H1 (cell line): ENCODE measurements at regions not wholly inside any gene's neighbourhood (a gene's known extent, or its start where the extent isn't known, plus 50 kb on each side); places are given as distances from the start of the nearest gene placed in this dataset.

Experiments used
- CTCF ChIA-PET: fragments of 300-600 bp; sonication (Branson Sonifier 250); formaldehyde crosslinking; loops from one replicate; lab custom pipeline; 2021; ENCODE audit not compliant: partially characterized antibody; lab: Charles Lee
- POLR2A ChIA-PET: fragments of 300-600 bp; sonication (Branson Sonifier 250); formaldehyde crosslinking; loops from one replicate; lab custom pipeline; 2021; ENCODE audit warnings: inconsistent platforms; ENCODE audit not compliant: partially characterized antibody; lab: Charles Lee
- DNase-seq, 2 experiments: peaks; one replicate each; pipeline versions ENCODE4 v3.0.0 to v3.0.0-alpha.2; 2010 to 2022; ENCODE audit warnings: low spot score in 2 of 2, low read depth in 1 of 2, mixed read lengths in 1 of 2
- FAIRE-seq: peaks from 2 replicates; lab custom pipeline; 2011; peaks lifted over from hg19 to GRCh38; lab: Jason Lieb, UNC
- H2AFZ ChIP-seq: 2 replicates; pipeline ENCODE4 v1.8.1; 2012; ENCODE audit warnings: low read length, inconsistent platforms
- H2AK5ac ChIP-seq: 2 replicates; pipeline ENCODE4 v1.6.1; 2013; ENCODE audit warnings: low read depth, low read length
- H2BK120ac ChIP-seq: replicated peaks from 2 replicates; pipeline ENCODE3; 2013; ENCODE audit warnings: low read depth, low read length, inconsistent platforms
- H2BK12ac ChIP-seq: 2 replicates; pipeline ENCODE4 v1.6.1; 2013; ENCODE audit warnings: low read depth, low read length
- H2BK15ac ChIP-seq: 2 replicates; pipeline ENCODE4 v1.6.1; 2013; ENCODE audit warnings: low read length
- H2BK20ac ChIP-seq: 2 replicates; pipeline ENCODE4 v1.6.1; 2013; ENCODE audit warnings: low read length
- H2BK5ac ChIP-seq: 2 replicates; pipeline ENCODE4 v1.6.1; 2013; ENCODE audit warnings: low read depth, low read length
- H3K14ac ChIP-seq: 2 replicates; pipeline ENCODE4 v1.6.1; 2013; ENCODE audit warnings: inconsistent platforms; ENCODE audit not compliant: insufficient read length
- H3K18ac ChIP-seq: 2 replicates; pipeline ENCODE4 v1.6.1; 2013; ENCODE audit warnings: low read length; ENCODE audit errors: extremely low read depth
- H3K23ac ChIP-seq: 2 replicates; pipeline ENCODE4 v1.6.1; 2013; ENCODE audit warnings: inconsistent platforms; ENCODE audit not compliant: insufficient read length
- H3K23me2 ChIP-seq: 2 replicates; pipeline ENCODE4 v1.6.1; 2013; ENCODE audit warnings: low read depth, low read length
- H3K27ac ChIP-seq: 2 replicates; pipeline ENCODE4 v1.6.1; 2011; ENCODE audit warnings: low read depth, low read length, inconsistent platforms
- H3K27me3 ChIP-seq, 4 experiments: replicated peaks in 1 of 4; 1 replicate in 1 of 4; 2 replicates in 3 of 4; pipeline versions ENCODE4 v1.6.1 to v1.8.1; 2011 to 2013; ENCODE audit warnings: low read length in 3 of 4, mild to moderate bottlenecking in 3 of 4, inconsistent platforms in 2 of 4, mixed read lengths in 2 of 4, moderate library complexity in 1 of 4; ENCODE audit not compliant: control insufficient read depth in 3 of 4, insufficient read depth in 3 of 4; ENCODE audit errors: extremely low read depth in 1 of 4
- H3K36me3 ChIP-seq, 4 experiments: 2 replicates each; pipeline versions ENCODE4 v1.6.1 to v1.8.1; 2011 to 2013; ENCODE audit warnings: mild to moderate bottlenecking in 4 of 4, low read length in 3 of 4, moderate library complexity in 2 of 4, control low read depth in 1 of 4, inconsistent platforms in 1 of 4; ENCODE audit not compliant: insufficient read depth in 4 of 4, control insufficient read depth in 2 of 4
- H3K4ac ChIP-seq: replicated peaks from 2 replicates; pipeline ENCODE3; 2013; ENCODE audit warnings: low read length, low read depth, mixed read lengths, inconsistent platforms; ENCODE audit not compliant: insufficient read length
- H3K4me1 ChIP-seq, 4 experiments: replicated peaks in 1 of 4; 1 replicate in 1 of 4; 2 replicates in 3 of 4; pipeline versions ENCODE4 v1.6.1 to v1.8.1; 2011 to 2013; ENCODE audit warnings: low read length in 3 of 4, inconsistent platforms in 2 of 4, mixed read lengths in 1 of 4; ENCODE audit not compliant: insufficient read depth in 4 of 4, control insufficient read depth in 3 of 4
- H3K4me2 ChIP-seq, 2 experiments: 2 replicates each; pipeline versions ENCODE4 v1.6.1 to v1.8.1; 2011 to 2013; ENCODE audit warnings: low read depth in 2 of 2, low read length in 2 of 2, control low read depth in 1 of 2, inconsistent platforms in 1 of 2, mild to moderate bottlenecking in 1 of 2; ENCODE audit not compliant: insufficient read depth in 1 of 2
- H3K4me3 ChIP-seq, 4 experiments: fragments of 200-600, 300-600 bp in 1 of 4; sonication (generic), shearing (Covaris generic), sonication (Bioruptor Twin) in 1 of 4; 2 replicates each; pipeline versions ENCODE4 v1.5.1 to v1.8.1; 2011 to 2016; ENCODE audit warnings: low read length in 4 of 4, low read depth in 3 of 4, control low read depth in 2 of 4, inconsistent platforms in 2 of 4, mild to moderate bottlenecking in 2 of 4, mixed read lengths in 1 of 4, moderate library complexity in 1 of 4; ENCODE audit not compliant: insufficient read depth in 2 of 4; ENCODE audit errors: extremely low read depth in 1 of 4
- H3K56ac ChIP-seq: replicated peaks from 2 replicates; pipeline ENCODE3; 2013; ENCODE audit warnings: low read depth, mild to moderate bottlenecking, mixed read lengths, low read length, inconsistent platforms; ENCODE audit not compliant: insufficient read length
- H3K79me1 ChIP-seq: 2 replicates; pipeline ENCODE4 v1.6.1; 2013; ENCODE audit warnings: low read depth, low read length, control low read depth
- H3K79me2 ChIP-seq, 2 experiments: 2 replicates each; pipeline versions ENCODE4 v1.6.1 to v1.8.1; 2012 to 2013; ENCODE audit warnings: low read length in 2 of 2, mild to moderate bottlenecking in 2 of 2, inconsistent platforms in 1 of 2; ENCODE audit not compliant: insufficient read depth in 2 of 2, control insufficient read depth in 1 of 2
- H3K9ac ChIP-seq, 4 experiments: replicated peaks in 1 of 4; 1 replicate in 1 of 4; 2 replicates in 3 of 4; pipeline versions ENCODE4 v1.6.1 to v1.8.1; 2011 to 2013; ENCODE audit warnings: low read depth in 3 of 4, low read length in 3 of 4, control low read depth in 2 of 4, mild to moderate bottlenecking in 2 of 4, moderate library complexity in 2 of 4, inconsistent platforms in 1 of 4; ENCODE audit errors: extremely low read depth in 1 of 4
- H3K9me3 ChIP-seq, 2 experiments: 2 replicates each; pipeline versions ENCODE4 v1.6.1 to v1.8.1; 2012 to 2013; ENCODE audit warnings: mild to moderate bottlenecking in 2 of 2, moderate library complexity in 2 of 2, control low read depth in 1 of 2, inconsistent platforms in 1 of 2, low read depth in 1 of 2, low read length in 1 of 2, mixed read lengths in 1 of 2; ENCODE audit not compliant: insufficient read depth in 2 of 2
- H4K20me1 ChIP-seq, 2 experiments: replicated peaks in 1 of 2; 2 replicates each; pipeline versions ENCODE3 to v1.8.1; 2011 to 2013; ENCODE audit warnings: inconsistent platforms in 2 of 2, low read length in 2 of 2, mild to moderate bottlenecking in 1 of 2; ENCODE audit not compliant: insufficient read depth in 2 of 2, control insufficient read depth in 1 of 2
- H4K5ac ChIP-seq: 2 replicates; pipeline ENCODE4 v1.6.1; 2013; ENCODE audit warnings: low read length, low read depth, mixed read lengths, inconsistent platforms; ENCODE audit not compliant: insufficient read length
- H4K8ac ChIP-seq: 2 replicates; pipeline ENCODE4 v1.8.0; 2013; ENCODE audit warnings: mild to moderate bottlenecking, moderate library complexity, low read length, inconsistent platforms; ENCODE audit not compliant: insufficient read depth; ENCODE audit errors: extremely low read depth
- H4K91ac ChIP-seq: replicated peaks from 2 replicates; pipeline ENCODE3; 2013; ENCODE audit warnings: low read length, mixed read lengths, inconsistent platforms; ENCODE audit not compliant: insufficient read length
- PHF8 ChIP-seq: fragments of 200-600 bp; sonication (generic); conservative IDR thresholded peaks from 2 replicates; pipeline ENCODE4 v1.7.1; 2012; ENCODE audit warnings: low read depth, mild to moderate bottlenecking, inconsistent platforms, low read length, moderate library complexity
- WGBS, 2 experiments: shearing (Covaris generic) in 1 of 2; methylation state at CpG; one replicate each; pipeline versions ENCODE4 v1.1.6 to v1.1.7; 2013 to 2015; ENCODE audit warnings: low lambda C conversion rate in 2 of 2, mixed read lengths in 2 of 2, inconsistent platforms in 1 of 2, low coverage in 1 of 2, missing lambda C conversion rate in 1 of 2; ENCODE audit not compliant: insufficient replicate concordance in 2 of 2, insufficient coverage in 1 of 2, insufficient read length in 1 of 2; ENCODE audit errors: extremely low coverage in 1 of 2, missing lambda C conversion rate in 1 of 2; 5-methylcytosine and 5-hydroxymethylcytosine counted together

- Histone ChIP-seq H3K27me3 (no peaks in the 10 kb centered on the region), H3K9ac (no peak overlapping the region), H3K4ac (no peak overlapping the region), H3K79me1 (no peaks in the 10 kb centered on the region), H3K23ac (no peak overlapping the region), H2AK5ac (no peak overlapping the region), H3K56ac (no peak overlapping the region), H3K4me1 (no peaks in the 10 kb centered on the region), H2AFZ (no peak overlapping the region), H2BK20ac (no peak overlapping the region), H4K8ac (no peak overlapping the region), H4K91ac (no peak overlapping the region), H3K9me3 (no peaks in the 10 kb centered on the region), H3K36me3 (no peaks in the 10 kb centered on the region), H2BK120ac (no peak overlapping the region), H3K27ac (no peak overlapping the region), H3K79me2 (no peaks in the 10 kb centered on the region), H2BK5ac (no peak overlapping the region), H3K4me3 (no peak overlapping the region), H2BK12ac (no peak overlapping the region), H3K4me2 (no peak overlapping the region), H3K23me2 (no peaks in the 10 kb centered on the region), H4K20me1 (no peaks in the 10 kb centered on the region), H2BK15ac (no peak overlapping the region), H4K5ac (no peak overlapping the region), H3K18ac (no peak overlapping the region), H3K14ac (no peak overlapping the region)
- POLR2A ChIA-PET, result no interaction called here
- FAIRE-seq (no peak), DNase-seq (no peak)
- CTCF ChIA-PET, result no interaction called here
- whole genome bisulfite sequencing, 2 experiments, result 92% methylated on average over 8 of the region's 8 CpGs; no CpG with 5 or more reads in 1 of the 2 experiments
- no peak for TF ChIP-seq PHF8
Measured at GRCh38 chr20:53685070-53685595, 91.5 kb upstream of the ZNF217 start.
